Prostate gland (tissue), 2 donors: ENCODE measurements at regions not wholly inside any gene's neighbourhood (a gene's known extent, or its start where the extent isn't known, plus 50 kb on each side); places are given as distances from the start of the nearest gene placed in this dataset.

ENCODE experiments used
- CTCF ChIP-seq, 4 experiments: fragments of 200-600 bp in 2 of 4; fragments of 450-650 bp in 2 of 4; sonication (generic) in 2 of 4; IDR thresholded peaks; 1 replicate in 3 of 4; 2 replicates in 1 of 4; pipeline ENCODE4 v1.5.1; 2016 to 2019; ENCODE audit warnings: antibody characterized with exemption in 4 of 4, mild to moderate bottlenecking in 2 of 4, moderate library complexity in 2 of 4
- POLR2A ChIP-seq: fragments of 450-650 bp; IDR thresholded peaks from one replicate; pipeline ENCODE4 v1.6.1; 2016; ENCODE audit warnings: antibody characterized with exemption, mild to moderate bottlenecking
- POLR2AphosphoS5 ChIP-seq: sonication (generic); formaldehyde crosslinking; IDR thresholded peaks from one replicate; pipeline ENCODE4 v1.6.1; 2017; ENCODE audit warnings: antibody characterized with exemption

GRCh38 chr18:76633588-76634269, 138.7 kb upstream of the ZNF516 start:
- TF ChIP-seq CTCF (IDR thresholded peaks at IDR 0.05) (no peak), POLR2AphosphoS5 (no peak), POLR2A (no peak)
